Vagina (tissue), 2 donors: ENCODE measurements at regions not wholly inside any gene's neighbourhood (a gene's known extent, or its start where the extent isn't known, plus 50 kb on each side); places are given as distances from the start of the nearest gene placed in this dataset.

Experiments used
- DNase-seq, 2 donors: peaks; one replicate each; pipeline ENCODE4 v3.0.0-alpha.2; 2017; ENCODE audit errors: extremely low spot score in 2 of 2
- H3K27ac ChIP-seq: fragments of 200-600 bp; sonication (generic); one replicate; pipeline ENCODE4 v1.5.1; 2019
- H3K27me3 ChIP-seq: fragments of 200-600 bp; sonication (generic); one replicate; pipeline ENCODE4 v1.5.1; 2019
- H3K36me3 ChIP-seq, 2 donors: fragments of 200-600 bp; sonication (generic); one replicate each; pipeline ENCODE4 v1.5.1; 2017 to 2019
- H3K4me1 ChIP-seq: fragments of 200-600 bp; sonication (generic); one replicate; pipeline ENCODE4 v1.5.1; 2019
- H3K4me3 ChIP-seq, 2 donors: fragments of 200-600 bp; sonication (generic); 1 replicate in 1 of 2; 2 replicates in 1 of 2; pipeline ENCODE4 v1.5.1; 2016 to 2019
- H3K9me3 ChIP-seq: fragments of 200-600 bp; sonication (generic); one replicate; pipeline ENCODE4 v1.5.1; 2019
- POLR2A ChIP-seq, 2 donors: fragments of 450-650 bp; IDR thresholded peaks; one replicate each; pipeline ENCODE4 v1.6.1; 2017; ENCODE audit warnings: antibody characterized with exemption in 2 of 2, mild to moderate bottlenecking in 2 of 2, moderate library complexity in 2 of 2
- POLR2AphosphoS5 ChIP-seq, 2 donors: sonication (generic); formaldehyde crosslinking; IDR thresholded peaks; one replicate each; pipeline ENCODE4 v1.9.0; 2017; ENCODE audit warnings: antibody characterized with exemption in 2 of 2, mild to moderate bottlenecking in 2 of 2, low read depth in 1 of 2; ENCODE audit not compliant: insufficient read depth in 1 of 2
- intact Hi-C: fragments of 100-400 bp; cut with DNase I; formaldehyde crosslinking; loops from one replicate; pipeline ENCODE4 v1.15.1; 2023
- TF ChIP-seq, protein P1 (sequence below), 3 experiments: fragments of 450-650 bp in 2 of 3; fragments of 200-600 bp in 1 of 3; sonication (generic) in 1 of 3; IDR thresholded peaks; one replicate each; pipeline ENCODE4 v1.5.1; 2017 to 2019; ENCODE audit warnings: antibody characterized with exemption in 3 of 3, mild to moderate bottlenecking in 2 of 3, moderate library complexity in 2 of 3

DNA sequence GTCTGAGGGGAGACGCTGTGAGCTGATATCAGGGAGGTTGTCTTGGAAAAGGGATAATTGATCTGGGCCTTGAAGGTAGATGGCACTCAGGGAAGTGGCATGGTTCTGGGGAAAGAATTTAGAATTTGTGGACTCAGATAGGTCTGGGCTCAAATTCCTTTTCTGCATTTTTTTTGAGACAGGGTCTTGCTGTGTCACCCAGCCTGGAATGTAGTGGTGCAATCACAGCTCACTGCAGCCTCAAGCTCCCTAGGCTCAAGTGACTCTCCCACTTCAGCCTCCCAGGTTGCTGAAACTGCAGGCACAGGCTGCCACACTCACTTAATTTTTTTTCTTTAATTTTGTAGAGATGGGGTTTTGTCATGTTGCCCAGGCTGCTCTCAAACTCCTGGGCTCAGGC lies 98.1 kb upstream of the NCOR2 start:
- no peak overlapping the region for H3K4me3 ChIP-seq
- DNase-seq: no peak
- H3K27ac ChIP-seq: no peak overlapping the region
- H3K4me1 ChIP-seq: no peaks in the 10 kb centered on the region
- H3K36me3 ChIP-seq: no peaks in the 10 kb centered on the region
- H3K27me3 ChIP-seq: no peaks in the 10 kb centered on the region
- intact Hi-C loops: no loop called here
- TF ChIP-seq POLR2AphosphoS5 (IDR thresholded peaks at IDR 0.05; ENCODE audit: insufficient read depth in 1 of 2, low read depth in 1 of 2) (no peak), POLR2A (IDR thresholded peaks at IDR 0.05) (no peak)
- TF ChIP-seq, protein P1, sequence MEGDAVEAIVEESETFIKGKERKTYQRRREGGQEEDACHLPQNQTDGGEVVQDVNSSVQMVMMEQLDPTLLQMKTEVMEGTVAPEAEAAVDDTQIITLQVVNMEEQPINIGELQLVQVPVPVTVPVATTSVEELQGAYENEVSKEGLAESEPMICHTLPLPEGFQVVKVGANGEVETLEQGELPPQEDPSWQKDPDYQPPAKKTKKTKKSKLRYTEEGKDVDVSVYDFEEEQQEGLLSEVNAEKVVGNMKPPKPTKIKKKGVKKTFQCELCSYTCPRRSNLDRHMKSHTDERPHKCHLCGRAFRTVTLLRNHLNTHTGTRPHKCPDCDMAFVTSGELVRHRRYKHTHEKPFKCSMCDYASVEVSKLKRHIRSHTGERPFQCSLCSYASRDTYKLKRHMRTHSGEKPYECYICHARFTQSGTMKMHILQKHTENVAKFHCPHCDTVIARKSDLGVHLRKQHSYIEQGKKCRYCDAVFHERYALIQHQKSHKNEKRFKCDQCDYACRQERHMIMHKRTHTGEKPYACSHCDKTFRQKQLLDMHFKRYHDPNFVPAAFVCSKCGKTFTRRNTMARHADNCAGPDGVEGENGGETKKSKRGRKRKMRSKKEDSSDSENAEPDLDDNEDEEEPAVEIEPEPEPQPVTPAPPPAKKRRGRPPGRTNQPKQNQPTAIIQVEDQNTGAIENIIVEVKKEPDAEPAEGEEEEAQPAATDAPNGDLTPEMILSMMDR (IDR thresholded peaks at IDR 0.05): no peak
- H3K9me3 ChIP-seq: no peaks in the 10 kb centered on the region

DNA sequence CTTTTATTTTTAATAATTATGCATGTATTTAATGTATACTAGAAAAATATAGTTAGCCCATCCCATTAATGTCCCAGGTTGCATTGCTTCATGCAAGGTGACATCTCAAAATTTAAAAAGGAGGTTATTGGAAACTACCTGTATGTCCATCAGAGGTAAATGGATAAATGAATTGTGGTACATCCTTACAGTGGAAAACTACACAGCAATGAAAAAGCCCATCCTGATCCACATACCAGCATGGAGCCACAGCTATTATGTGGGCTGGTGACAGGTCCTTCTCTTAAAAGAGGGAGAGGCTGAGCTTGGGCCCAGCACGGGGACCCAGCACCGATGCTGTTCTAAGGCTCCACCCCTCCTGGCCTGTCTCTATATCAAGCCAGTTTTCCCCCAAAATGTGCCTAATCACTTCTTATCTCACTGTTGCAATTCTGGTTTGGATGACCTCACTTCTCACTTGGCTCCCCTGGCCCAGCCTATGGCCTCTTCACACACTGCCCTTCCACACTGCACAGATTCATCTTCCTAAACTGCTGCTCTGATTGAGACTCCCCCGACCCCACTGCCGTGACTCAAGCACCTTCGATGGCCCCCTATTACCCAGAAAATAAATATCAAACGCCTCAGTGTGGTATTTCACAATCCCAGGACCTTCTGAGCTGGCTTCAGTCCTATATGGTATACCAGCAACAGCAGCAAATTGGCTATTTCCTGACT lies 97.1 kb upstream of the NCOR2 start:
- TF ChIP-seq POLR2A (IDR thresholded peaks at IDR 0.05): no peak
- TF ChIP-seq, protein P1 (IDR thresholded peaks at IDR 0.05): no peak
- TF ChIP-seq POLR2AphosphoS5 (IDR thresholded peaks at IDR 0.05; ENCODE audit: insufficient read depth in 1 of 2, low read depth in 1 of 2): no peak
- H3K36me3 ChIP-seq: no peaks in the 10 kb centered on the region
- intact Hi-C loops: no loop called here
- no peaks in the 10 kb centered on the region for H3K27me3 ChIP-seq
- no peak overlapping the region for H3K4me3 ChIP-seq
- H3K27ac ChIP-seq: no peak overlapping the region
- no peaks in the 10 kb centered on the region for H3K9me3 ChIP-seq
- no peak for DNase-seq
- no peaks in the 10 kb centered on the region for H3K4me1 ChIP-seq

DNA sequence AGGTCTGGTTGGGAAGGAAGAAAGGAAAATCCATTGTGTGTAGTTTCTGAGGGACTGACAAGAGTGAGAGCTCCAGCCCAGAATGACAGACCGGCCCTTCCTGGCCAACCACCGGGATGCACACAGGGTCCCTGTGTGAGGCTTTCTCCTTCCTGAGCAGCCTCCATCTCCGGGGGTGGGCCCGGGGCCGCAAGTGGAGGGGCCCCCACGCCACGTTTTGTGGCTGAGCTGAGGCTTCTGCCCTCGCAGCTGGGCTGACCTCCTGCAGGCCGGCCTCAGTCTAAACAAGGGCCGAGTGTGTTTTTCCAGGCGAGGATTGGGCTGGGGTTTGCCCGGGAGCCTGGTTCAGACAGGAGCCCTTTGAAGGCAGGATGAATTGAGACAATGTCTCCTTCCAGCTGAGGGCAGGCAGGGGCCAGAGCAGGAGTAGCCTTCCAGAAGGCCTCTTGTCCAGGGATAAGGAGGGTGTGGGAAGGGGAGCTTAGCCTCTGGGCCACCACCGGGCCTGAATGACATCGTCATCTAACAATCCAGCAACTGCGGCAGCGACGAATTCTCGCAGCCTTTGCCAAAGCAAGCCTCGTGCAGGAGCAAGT lies 96.5 kb upstream of the NCOR2 start:
- no peaks in the 10 kb centered on the region for H3K9me3 ChIP-seq
- H3K27ac ChIP-seq: no peak overlapping the region
- no peaks in the 10 kb centered on the region for H3K36me3 ChIP-seq
- H3K27me3 ChIP-seq: no peaks in the 10 kb centered on the region
- H3K4me1 ChIP-seq: no peaks in the 10 kb centered on the region
- DNase-seq: no peak
- TF ChIP-seq, protein P1 (IDR thresholded peaks at IDR 0.05): no peak
- TF ChIP-seq POLR2A (IDR thresholded peaks at IDR 0.05): no peak
- TF ChIP-seq POLR2AphosphoS5 (IDR thresholded peaks at IDR 0.05; ENCODE audit: insufficient read depth in 1 of 2, low read depth in 1 of 2): no peak
- no peak overlapping the region for H3K4me3 ChIP-seq
- intact Hi-C loops: no loop called here

DNA sequence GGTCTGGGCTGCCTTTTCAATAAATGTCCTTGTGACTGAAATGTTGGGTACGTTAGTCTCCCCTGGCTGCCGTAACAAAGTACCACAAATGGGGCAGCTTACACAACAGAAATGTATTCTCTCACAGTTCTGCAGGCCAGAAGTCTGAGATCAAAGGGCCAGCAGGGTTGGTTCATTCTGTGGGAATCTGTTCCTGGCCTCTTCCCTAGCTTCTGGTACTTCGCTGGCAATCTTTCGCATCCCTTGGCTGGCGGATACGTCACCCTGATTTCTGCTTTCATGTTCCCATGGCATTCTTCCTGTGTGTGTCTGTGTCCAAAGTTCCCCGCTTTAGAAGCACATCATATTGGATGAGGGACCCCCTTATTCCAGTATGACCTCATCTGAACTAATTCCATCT lies 95.8 kb upstream of the NCOR2 start:
- no peak for DNase-seq
- H3K27me3 ChIP-seq: no peaks in the 10 kb centered on the region
- intact Hi-C loops: no loop called here
- no peaks in the 10 kb centered on the region for H3K9me3 ChIP-seq
- TF ChIP-seq POLR2AphosphoS5 (IDR thresholded peaks at IDR 0.05; ENCODE audit: insufficient read depth in 1 of 2, low read depth in 1 of 2): no peak
- TF ChIP-seq POLR2A (IDR thresholded peaks at IDR 0.05): no peak
- TF ChIP-seq, protein P1 (IDR thresholded peaks at IDR 0.05): no peak
- no peak overlapping the region for H3K4me3 ChIP-seq
- H3K4me1 ChIP-seq: no peaks in the 10 kb centered on the region
- H3K36me3 ChIP-seq: no peaks in the 10 kb centered on the region
- H3K27ac ChIP-seq: no peak overlapping the region

DNA sequence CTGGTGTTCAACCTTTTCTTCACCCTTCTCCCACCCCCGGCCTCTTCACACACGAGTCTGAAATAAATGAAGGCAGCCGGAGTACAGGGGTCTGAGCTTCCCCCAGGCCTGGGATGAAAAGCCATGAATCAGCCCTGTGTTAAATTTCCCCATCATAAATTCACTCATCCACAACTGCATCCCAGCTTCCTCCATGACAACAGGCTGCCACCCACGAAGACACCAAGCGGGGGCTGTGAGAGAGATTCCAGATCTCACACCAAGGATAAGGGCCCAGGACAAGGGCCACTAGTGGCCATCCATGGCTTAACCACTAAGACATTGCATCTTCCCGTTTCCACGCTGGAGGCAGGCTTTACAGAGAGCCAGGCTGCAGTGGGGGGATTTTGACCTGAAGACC lies 93.9 kb upstream of the NCOR2 start:
- H3K27ac ChIP-seq: no peak overlapping the region
- no peaks in the 10 kb centered on the region for H3K36me3 ChIP-seq
- H3K4me3 ChIP-seq: no peak overlapping the region
- no peaks in the 10 kb centered on the region for H3K27me3 ChIP-seq
- TF ChIP-seq, protein P1 (IDR thresholded peaks at IDR 0.05): no peak
- no peak for TF ChIP-seq POLR2A (IDR thresholded peaks at IDR 0.05)
- TF ChIP-seq POLR2AphosphoS5 (IDR thresholded peaks at IDR 0.05; ENCODE audit: insufficient read depth in 1 of 2, low read depth in 1 of 2): no peak
- peaks cover 7% of the 10 kb centered on the region for H3K4me1 ChIP-seq
- intact Hi-C loops: no loop called here
- DNase-seq: no peak
- H3K9me3 ChIP-seq: no peaks in the 10 kb centered on the region
